Loucy (cell line): ENCODE measurements at regions not wholly inside any gene's neighbourhood (a gene's known extent, or its start where the extent isn't known, plus 50 kb on each side); places are given as distances from the start of the nearest gene placed in this dataset.

Experiments
- EZH2phosphoT487 ChIP-seq: fragments of 200-600 bp; IDR thresholded peaks from 2 replicates; pipeline ENCODE4 v1.6.1; 2018; ENCODE audit warnings: antibody characterized with exemption, mild to moderate bottlenecking, moderate library complexity, borderline replicate concordance
- TF ChIP-seq, protein P1 (sequence below): fragments of 200-600 bp; sonication (generic); conservative IDR thresholded peaks from 2 replicates; pipeline ENCODE4 v1.5.1; 2014; ENCODE audit warnings: mild to moderate bottlenecking, antibody characterized with exemption, low read length

DNA sequence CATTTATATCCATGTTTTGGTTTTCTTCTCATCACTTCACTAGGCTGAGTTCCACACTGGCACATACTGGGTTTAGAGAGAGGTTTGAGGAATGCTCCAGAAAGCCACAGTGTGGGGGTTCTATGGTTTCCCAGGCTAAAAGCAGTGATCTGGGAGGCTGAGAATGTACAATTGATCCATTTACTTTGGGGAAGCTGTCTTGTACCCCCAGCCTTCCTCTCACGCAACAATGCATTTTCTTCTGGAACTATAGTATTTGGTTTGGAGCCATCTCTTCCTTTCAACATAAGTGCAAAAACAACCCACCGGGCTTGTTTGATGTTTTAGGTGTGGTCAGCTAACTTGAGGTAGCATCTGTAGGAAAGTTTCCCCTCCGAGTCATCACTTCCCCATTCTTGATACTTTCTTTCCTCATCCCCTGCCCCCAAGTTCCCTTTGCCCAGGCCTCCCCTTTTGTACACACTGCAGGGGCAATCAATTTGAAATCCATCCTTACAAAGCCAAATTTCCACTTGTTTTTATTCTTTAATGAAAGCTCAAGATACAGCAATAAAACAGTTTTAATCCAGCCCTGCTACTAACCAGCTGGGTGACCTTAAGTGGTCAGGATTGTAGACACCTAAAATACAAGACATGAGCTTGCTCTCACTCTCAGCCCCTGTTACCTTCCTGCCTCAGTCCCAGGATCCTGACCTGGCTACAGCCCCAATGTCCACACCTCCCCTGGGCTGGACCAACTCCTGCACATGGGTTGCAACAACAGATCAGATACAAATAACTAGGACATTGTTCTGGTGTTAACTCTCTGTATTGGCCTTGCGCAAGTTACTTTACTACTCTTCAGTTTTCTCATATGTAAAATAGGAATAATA is 109.2 kb downstream of the FHDC1 start:
- TF ChIP-seq, protein P1, sequence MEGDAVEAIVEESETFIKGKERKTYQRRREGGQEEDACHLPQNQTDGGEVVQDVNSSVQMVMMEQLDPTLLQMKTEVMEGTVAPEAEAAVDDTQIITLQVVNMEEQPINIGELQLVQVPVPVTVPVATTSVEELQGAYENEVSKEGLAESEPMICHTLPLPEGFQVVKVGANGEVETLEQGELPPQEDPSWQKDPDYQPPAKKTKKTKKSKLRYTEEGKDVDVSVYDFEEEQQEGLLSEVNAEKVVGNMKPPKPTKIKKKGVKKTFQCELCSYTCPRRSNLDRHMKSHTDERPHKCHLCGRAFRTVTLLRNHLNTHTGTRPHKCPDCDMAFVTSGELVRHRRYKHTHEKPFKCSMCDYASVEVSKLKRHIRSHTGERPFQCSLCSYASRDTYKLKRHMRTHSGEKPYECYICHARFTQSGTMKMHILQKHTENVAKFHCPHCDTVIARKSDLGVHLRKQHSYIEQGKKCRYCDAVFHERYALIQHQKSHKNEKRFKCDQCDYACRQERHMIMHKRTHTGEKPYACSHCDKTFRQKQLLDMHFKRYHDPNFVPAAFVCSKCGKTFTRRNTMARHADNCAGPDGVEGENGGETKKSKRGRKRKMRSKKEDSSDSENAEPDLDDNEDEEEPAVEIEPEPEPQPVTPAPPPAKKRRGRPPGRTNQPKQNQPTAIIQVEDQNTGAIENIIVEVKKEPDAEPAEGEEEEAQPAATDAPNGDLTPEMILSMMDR = no peak
- TF ChIP-seq EZH2phosphoT487 = no peak
